ENCODE measurements at regions not wholly inside any gene's neighbourhood (a gene's known extent, or its start where the extent isn't known, plus 50 kb on each side); places are given as distances from the start of the nearest gene placed in this dataset.

DNA sequence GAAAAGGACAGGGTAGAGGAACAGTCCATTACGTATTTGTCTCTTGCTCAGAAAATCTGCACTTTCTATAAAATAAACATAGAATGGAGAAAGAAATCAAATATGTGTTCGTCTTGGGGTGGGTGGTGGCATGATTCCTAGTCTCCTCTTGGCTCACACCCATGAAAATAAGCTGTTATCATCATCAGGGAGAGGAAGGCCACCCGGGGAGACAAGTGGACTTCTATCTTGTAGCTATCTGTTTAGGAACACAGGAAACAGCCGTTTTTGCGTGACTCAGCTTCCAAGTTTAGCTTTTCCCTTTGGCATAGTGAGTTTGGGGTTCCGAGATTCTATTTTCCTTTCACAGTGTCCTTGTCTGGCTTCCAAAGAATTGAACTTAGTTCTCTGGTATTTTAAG lies 622.3 kb downstream of the PTPRU start:
- TF ChIP-seq, protein P1, sequence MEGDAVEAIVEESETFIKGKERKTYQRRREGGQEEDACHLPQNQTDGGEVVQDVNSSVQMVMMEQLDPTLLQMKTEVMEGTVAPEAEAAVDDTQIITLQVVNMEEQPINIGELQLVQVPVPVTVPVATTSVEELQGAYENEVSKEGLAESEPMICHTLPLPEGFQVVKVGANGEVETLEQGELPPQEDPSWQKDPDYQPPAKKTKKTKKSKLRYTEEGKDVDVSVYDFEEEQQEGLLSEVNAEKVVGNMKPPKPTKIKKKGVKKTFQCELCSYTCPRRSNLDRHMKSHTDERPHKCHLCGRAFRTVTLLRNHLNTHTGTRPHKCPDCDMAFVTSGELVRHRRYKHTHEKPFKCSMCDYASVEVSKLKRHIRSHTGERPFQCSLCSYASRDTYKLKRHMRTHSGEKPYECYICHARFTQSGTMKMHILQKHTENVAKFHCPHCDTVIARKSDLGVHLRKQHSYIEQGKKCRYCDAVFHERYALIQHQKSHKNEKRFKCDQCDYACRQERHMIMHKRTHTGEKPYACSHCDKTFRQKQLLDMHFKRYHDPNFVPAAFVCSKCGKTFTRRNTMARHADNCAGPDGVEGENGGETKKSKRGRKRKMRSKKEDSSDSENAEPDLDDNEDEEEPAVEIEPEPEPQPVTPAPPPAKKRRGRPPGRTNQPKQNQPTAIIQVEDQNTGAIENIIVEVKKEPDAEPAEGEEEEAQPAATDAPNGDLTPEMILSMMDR (IDR thresholded peaks at IDR 0.05): no peak
- TF ChIP-seq POLR2A (IDR thresholded peaks at IDR 0.05): no peak
- TF ChIP-seq EP300 (IDR thresholded peaks at IDR 0.05): no peak

Data from ovary (tissue), 3 donors.